Caco-2 (cell line): ENCODE measurements at regions not wholly inside any gene's neighbourhood (a gene's known extent, or its start where the extent isn't known, plus 50 kb on each side); places are given as distances from the start of the nearest gene placed in this dataset.

Experiments used
- BruUV-seq: library from RNA; stranded (reverse); fragments of 400-500 nt; replicated peaks from 2 replicates; lab custom pipeline; 2021; lab: Mats Ljungman, UMichigan
- CTCF ChIA-PET: fragments of 300-600 bp; sonication (Branson Sonifier 250); formaldehyde crosslinking; loops from one replicate; lab custom pipeline; 2022; ENCODE audit warnings: antibody characterized with exemption; lab: Charles Lee
- POLR2A ChIA-PET: fragments of 300-600 bp; sonication (Branson Sonifier 250); formaldehyde crosslinking; loops from one replicate; lab custom pipeline; 2022; ENCODE audit warnings: antibody characterized with exemption; lab: Charles Lee
- DNase-seq, 2 experiments: peaks; one replicate each; pipeline versions ENCODE4 v3.0.0 to v3.0.0-alpha.2; 2020 to 2022
- H3K27me3 ChIP-seq: replicated peaks from 2 replicates; pipeline ENCODE4 v1.6.0; 2011; ENCODE audit warnings: low read length; ENCODE audit not compliant: control insufficient read depth, insufficient read depth
- H3K36me3 ChIP-seq: 2 replicates; pipeline ENCODE4 v1.5.1; 2011; ENCODE audit warnings: low read length; ENCODE audit not compliant: control insufficient read depth, insufficient read depth
- H3K4me1 ChIP-seq: fragments of 250-450 bp; sonication (Bioruptor Pico); 2 replicates; pipeline ENCODE4 v1.5.1; 2020; ENCODE audit warnings: mild to moderate bottlenecking
- H3K4me3 ChIP-seq: 2 replicates; pipeline ENCODE4 v1.5.1; 2011; ENCODE audit warnings: low read depth, mild to moderate bottlenecking, control low read depth, low read length
- H3K9me3 ChIP-seq: fragments of 250-450 bp; sonication (Bioruptor Pico); 2 replicates; pipeline ENCODE4 v1.5.1; 2020; ENCODE audit warnings: mild to moderate bottlenecking, moderate library complexity
- H3K27ac Mint-ChIP-seq: one replicate; pipeline ENCODE4 v1.8.0; 2022; ENCODE audit warnings: mixed read lengths; ENCODE audit not compliant: unreplicated experiment
- H3K27me3 Mint-ChIP-seq: one replicate; pipeline ENCODE4 v1.8.0; 2022; ENCODE audit warnings: mixed read lengths; ENCODE audit not compliant: insufficient read depth, unreplicated experiment
- H3K36me3 Mint-ChIP-seq: one replicate; pipeline ENCODE4 v1.8.0; 2022; ENCODE audit warnings: mild to moderate bottlenecking, mixed read lengths; ENCODE audit not compliant: insufficient read depth, unreplicated experiment
- H3K4me1 Mint-ChIP-seq: one replicate; pipeline ENCODE4 v1.8.0; 2022; ENCODE audit warnings: low read depth, mixed read lengths; ENCODE audit not compliant: unreplicated experiment
- H3K4me3 Mint-ChIP-seq: one replicate; pipeline ENCODE4 v1.8.0; 2022; ENCODE audit warnings: mild to moderate bottlenecking, moderate library complexity, mixed read lengths; ENCODE audit not compliant: unreplicated experiment
- H3K9me3 Mint-ChIP-seq: one replicate; pipeline ENCODE4 v1.8.0; 2022; ENCODE audit warnings: mixed read lengths; ENCODE audit not compliant: unreplicated experiment
- CTCF ChIP-seq, 2 experiments: fragments of 200-600 bp in 1 of 2; IDR thresholded peaks; 1 replicate in 1 of 2; 2 replicates in 1 of 2; pipeline versions ENCODE4 v1.5.1 to v1.8.0; 2011 to 2022; ENCODE audit warnings: antibody characterized with exemption in 1 of 2, control low read depth in 1 of 2, inconsistent platforms in 1 of 2, low read depth in 1 of 2, low read length in 1 of 2, mild to moderate bottlenecking in 1 of 2, moderate library complexity in 1 of 2; ENCODE audit not compliant: insufficient read depth in 1 of 2, severe bottlenecking in 1 of 2, unreplicated experiment in 1 of 2
- intact Hi-C: fragments of 100-400 bp; cut with micrococcal nuclease; formaldehyde crosslinking; loops from one replicate; pipeline ENCODE4 v1.10.0; 2022; ENCODE audit not compliant: unreplicated experiment

- no peak overlapping the region for H3K27ac Mint-ChIP-seq
- no peaks in the 10 kb centered on the region for H3K4me1 ChIP-seq
- TF ChIP-seq CTCF (IDR thresholded peaks at IDR 0.05; ENCODE audit: insufficient read depth in 1 of 2, low read depth in 1 of 2, low read length in 1 of 2, severe bottlenecking in 1 of 2, unreplicated experiment in 1 of 2), result no peak
Observed at GRCh38 chrX:137441711-137442110, 124.2 kb upstream of the ZIC3 start.

GRCh38 chrX:137432609-137433008 is 133.3 kb upstream of the ZIC3 start:
- H3K9me3 Mint-ChIP-seq, result no peaks in the 10 kb centered on the region
- CTCF ChIA-PET, result no interaction called here

More at GRCh38 chrX:137441711-137442110, 124.2 kb upstream of the ZIC3 start:
- ChIA-PET CTCF (no interaction called here), POLR2A (no interaction called here)
- H3K4me1 Mint-ChIP-seq, result no peaks in the 10 kb centered on the region
- peaks cover 3% of the 10 kb centered on the region for H3K27me3 Mint-ChIP-seq
- H3K36me3 Mint-ChIP-seq, result no peaks in the 10 kb centered on the region
- H3K9me3 Mint-ChIP-seq, result no peaks in the 10 kb centered on the region
- no peaks in the 10 kb centered on the region for H3K36me3 ChIP-seq
- H3K4me3 ChIP-seq, result no peak overlapping the region
- no peaks in the 10 kb centered on the region for H3K9me3 ChIP-seq
- BruUV-seq, result no TSS peak
- H3K4me3 Mint-ChIP-seq, result no peak overlapping the region
- DNase-seq, result no peak
- intact Hi-C loops, result no loop called here
- no peaks in the 10 kb centered on the region for H3K27me3 ChIP-seq

GRCh38 chrX:137431693-137432488 is 134.0 kb upstream of the ZIC3 start:
- Mint-ChIP-seq H3K4me1 (no peaks in the 10 kb centered on the region), H3K27me3 (peaks cover 2% of the 10 kb centered on the region), H3K4me3 (no peak overlapping the region), H3K9me3 (no peaks in the 10 kb centered on the region), H3K27ac (no peak overlapping the region), H3K36me3 (no peaks in the 10 kb centered on the region)
- Histone ChIP-seq H3K4me1 (no peaks in the 10 kb centered on the region), H3K27me3 (no peaks in the 10 kb centered on the region), H3K4me3 (no peak overlapping the region), H3K9me3 (no peaks in the 10 kb centered on the region), H3K36me3 (no peaks in the 10 kb centered on the region)
- TF ChIP-seq CTCF (IDR thresholded peaks at IDR 0.05; ENCODE audit: insufficient read depth in 1 of 2, low read depth in 1 of 2, low read length in 1 of 2, severe bottlenecking in 1 of 2, unreplicated experiment in 1 of 2), result no peak
- no TSS peak for BruUV-seq
- intact Hi-C loops, result loop anchor here (2.0 kb wide), 1 partner anchor 495 kb away; no protein-coding TSS in a partner anchor
- ChIA-PET CTCF (no interaction called here), POLR2A (no interaction called here)
- no peak for DNase-seq

More at GRCh38 chrX:137432609-137433008, 133.3 kb upstream of the ZIC3 start:
- peak; percentile 12 to 25 for TF ChIP-seq CTCF (IDR thresholded peaks at IDR 0.05; ENCODE audit: insufficient read depth in 1 of 2, low read depth in 1 of 2, low read length in 1 of 2, severe bottlenecking in 1 of 2, unreplicated experiment in 1 of 2)
- H3K4me1 Mint-ChIP-seq, result no peaks in the 10 kb centered on the region
- H3K9me3 ChIP-seq, result no peaks in the 10 kb centered on the region
- no peak overlapping the region for H3K4me3 Mint-ChIP-seq
- H3K36me3 ChIP-seq, result no peaks in the 10 kb centered on the region
- no peak overlapping the region for H3K4me3 ChIP-seq
- H3K36me3 Mint-ChIP-seq, result no peaks in the 10 kb centered on the region
- POLR2A ChIA-PET, result no interaction called here
- intact Hi-C loops, result loop anchor here (2.0 kb wide), 1 partner anchor 494 kb away; no protein-coding TSS in a partner anchor
- no TSS peak for BruUV-seq
- H3K27me3 Mint-ChIP-seq, result peaks cover 2% of the 10 kb centered on the region
- DNase-seq, result peak in 1 of 2 experiments; percentile 3
- no peaks in the 10 kb centered on the region for H3K4me1 ChIP-seq
- no peaks in the 10 kb centered on the region for H3K27me3 ChIP-seq
- H3K27ac Mint-ChIP-seq, result no peak overlapping the region
